Skeletal muscle cell (primary cell): ENCODE measurements at regions not wholly inside any gene's neighbourhood (a gene's known extent, or its start where the extent isn't known, plus 50 kb on each side); places are given as distances from the start of the nearest gene placed in this dataset.

ENCODE experiments used
- DNase-seq: peaks from one replicate; pipeline ENCODE4 v3.0.0-alpha.2; 2010; ENCODE audit warnings: low read depth
- H3K4me3 ChIP-seq: 2 replicates; pipeline ENCODE4 v1.5.1; 2011; ENCODE audit warnings: low read depth, mild to moderate bottlenecking, control low read depth, low read length, moderate library complexity

DNA sequence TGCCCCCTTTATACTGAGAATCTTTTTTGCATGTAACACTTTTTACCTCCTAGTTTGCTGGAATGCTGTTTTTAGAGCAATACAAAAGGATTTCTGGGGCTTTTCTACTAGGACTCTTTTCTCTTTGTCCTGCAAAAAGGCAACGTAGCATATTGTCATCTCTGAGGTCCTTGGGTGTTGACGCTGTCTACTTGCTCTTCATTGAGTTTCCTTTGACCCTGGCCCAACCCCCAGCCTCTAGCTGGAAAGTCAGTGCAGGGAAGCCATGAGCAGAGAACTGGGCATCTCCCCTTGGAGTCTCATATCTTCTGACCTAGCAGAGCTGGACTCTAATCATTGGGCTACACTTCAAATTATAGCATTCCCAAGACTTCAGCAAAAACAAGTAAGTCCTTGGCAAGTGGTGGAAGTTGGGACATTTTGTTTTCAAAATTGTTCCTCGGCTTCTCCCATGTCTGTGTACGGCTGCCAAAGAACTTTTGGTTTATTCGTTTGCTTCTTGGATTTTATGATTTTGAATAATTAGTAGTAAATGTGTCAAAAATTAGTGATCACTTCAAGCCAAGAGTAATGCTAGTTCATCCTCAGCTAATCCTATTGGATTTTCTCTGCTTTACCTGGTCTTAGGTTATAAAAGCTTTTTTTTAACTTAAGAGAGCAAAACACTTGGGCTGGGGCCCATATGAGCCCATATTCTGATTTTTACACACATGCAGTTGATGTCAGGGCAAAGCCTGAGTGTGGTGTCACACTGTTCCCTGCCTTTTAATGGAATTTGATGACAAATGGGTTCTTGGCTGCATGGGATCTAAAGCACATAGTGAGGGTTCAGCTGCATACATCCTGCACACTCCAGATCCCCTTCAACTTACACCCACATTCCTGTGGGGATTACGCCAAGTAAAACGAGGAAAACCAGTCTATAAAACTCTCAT is 419.5 kb upstream of the C2CD4B start:
- DNase-seq, result no peak
- no peak overlapping the region for H3K4me3 ChIP-seq

DNA sequence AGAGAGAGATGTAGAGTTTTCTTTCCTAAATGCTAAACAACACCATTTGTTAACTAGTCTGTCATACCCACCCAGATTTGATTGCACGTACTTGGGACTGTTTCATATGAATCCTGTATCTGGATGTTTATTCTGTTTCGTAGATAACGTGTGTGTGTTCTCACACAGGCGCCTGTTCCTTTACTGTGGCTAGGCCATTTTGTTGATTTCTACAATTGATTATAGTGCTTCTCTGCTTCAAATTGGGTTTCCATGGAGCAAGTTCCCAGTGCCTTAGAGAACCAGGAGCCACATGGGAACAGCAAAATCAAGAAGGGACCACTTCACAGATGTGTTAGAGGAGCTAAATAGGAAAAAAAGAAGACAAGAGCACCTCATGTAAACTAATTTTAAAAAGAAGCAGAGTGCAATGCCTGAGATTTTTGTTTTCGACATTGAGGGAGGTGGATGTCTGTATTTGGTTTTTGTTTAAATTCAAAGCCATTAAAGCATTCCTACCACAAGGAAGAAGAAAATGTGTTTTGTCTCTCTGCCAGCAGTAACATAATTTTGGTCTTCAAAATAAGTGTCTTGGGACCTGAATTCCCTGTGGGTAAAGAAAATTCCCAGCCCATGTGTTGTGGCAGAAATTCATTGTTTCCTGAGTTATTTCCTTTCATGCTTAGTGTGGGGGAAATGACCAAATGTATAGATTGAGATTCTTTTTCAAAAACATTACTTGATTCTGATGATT is 424.0 kb upstream of the C2CD4B start:
- no peak overlapping the region for H3K4me3 ChIP-seq
- no peak for DNase-seq

DNA sequence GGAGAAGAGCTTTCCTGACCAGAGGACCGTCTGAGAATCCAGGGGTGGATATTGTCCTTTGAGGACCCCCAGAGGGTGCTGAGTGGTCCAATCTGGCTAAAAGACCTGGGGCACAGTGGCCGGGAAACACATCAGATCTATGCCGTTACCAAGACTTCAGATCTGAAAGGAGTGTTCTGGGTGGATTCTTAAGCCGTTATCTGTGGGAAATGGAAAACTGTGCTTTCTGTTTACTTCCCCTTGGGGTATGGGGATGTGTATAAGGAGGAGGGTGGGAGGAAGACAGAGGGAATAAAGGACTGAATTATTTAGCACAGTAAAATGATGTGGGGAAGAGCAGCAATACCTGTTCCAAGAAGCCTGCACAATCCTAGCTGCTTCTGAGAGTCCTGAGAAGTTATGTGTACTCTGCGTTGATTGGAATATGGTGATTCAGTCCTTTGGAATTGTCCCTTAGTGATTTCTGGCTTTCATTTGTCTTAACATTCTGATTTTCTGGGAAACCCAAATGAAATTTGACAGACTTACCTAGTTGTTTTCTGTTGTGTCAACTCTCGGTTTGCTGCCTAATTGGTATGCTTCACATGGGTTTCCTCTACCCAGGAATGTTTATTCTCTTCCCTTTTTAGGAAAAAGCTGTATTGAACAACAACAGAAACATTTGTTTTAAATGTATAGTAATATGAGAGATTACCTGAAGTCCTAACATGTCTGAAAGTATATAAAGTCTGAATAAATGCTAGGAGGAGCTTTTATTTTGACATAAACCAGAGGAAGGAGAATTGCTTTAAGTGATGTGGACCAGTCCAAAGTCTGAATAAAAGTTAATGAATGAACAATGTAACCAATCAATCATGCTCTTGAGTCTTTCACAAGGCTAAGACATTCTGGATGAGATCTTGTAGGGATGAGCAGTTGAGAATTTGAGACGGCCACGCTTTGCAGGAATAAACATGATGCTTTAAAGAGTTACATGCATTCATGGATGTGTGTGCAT is 427.1 kb upstream of the C2CD4B start:
- H3K4me3 ChIP-seq, result no peak overlapping the region
- no peak for DNase-seq

DNA sequence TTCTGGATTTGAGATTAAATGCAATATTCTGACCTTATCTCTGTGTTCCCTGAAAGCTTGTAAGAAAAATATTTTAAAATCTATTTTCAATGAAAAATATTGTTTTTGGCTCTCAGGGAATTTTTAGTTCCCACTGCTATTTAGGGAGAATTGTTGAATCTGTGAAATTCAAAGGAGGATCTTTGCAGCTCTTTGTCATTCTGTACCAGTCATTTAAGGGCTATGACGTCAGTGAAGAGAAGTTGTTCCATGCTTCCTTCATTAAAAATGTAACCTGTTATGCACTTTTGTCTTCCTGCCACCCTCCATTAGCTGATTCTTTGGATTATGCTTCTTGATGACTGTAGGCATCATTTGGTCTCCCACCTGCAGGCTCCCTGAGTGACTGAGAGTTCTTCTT is 427.8 kb upstream of the C2CD4B start:
- no peak for DNase-seq

DNA sequence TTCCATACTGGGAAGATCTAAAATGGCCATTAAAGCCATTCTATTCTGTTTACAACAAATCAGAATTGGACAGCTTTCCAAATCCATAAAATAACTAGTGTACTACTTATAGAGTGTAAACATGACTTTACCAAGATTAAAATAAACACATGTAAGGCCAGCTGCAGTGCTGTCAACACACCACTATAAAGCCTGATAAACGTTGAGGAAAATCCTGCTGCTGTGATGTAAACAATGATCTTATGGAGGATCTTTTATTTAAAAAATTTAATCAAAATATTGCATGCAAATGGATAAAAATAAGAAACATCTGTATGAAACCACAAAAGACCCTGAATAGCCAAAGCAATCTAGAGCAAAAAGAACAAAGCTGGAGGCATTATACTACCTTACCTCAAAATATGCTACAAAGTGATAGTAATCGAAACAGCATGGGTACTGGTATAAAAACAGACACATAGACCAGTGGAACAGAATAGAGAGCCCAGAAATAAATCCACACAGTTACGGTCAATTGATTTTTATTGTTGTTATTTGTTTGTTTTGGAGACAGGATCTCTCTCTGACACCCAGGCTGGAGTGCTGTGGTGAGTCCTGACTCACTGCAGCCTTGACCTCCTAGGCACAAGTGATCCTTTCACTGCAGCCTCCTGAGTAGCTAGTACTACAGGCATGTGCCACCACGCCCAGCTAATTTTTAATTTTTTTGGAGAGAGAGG is 428.8 kb upstream of the C2CD4B start:
- H3K4me3 ChIP-seq, result no peak overlapping the region
- no peak for DNase-seq

More for the DNA sequence above, 427.8 kb upstream of the C2CD4B start:
- H3K4me3 ChIP-seq, result no peak overlapping the region

DNA sequence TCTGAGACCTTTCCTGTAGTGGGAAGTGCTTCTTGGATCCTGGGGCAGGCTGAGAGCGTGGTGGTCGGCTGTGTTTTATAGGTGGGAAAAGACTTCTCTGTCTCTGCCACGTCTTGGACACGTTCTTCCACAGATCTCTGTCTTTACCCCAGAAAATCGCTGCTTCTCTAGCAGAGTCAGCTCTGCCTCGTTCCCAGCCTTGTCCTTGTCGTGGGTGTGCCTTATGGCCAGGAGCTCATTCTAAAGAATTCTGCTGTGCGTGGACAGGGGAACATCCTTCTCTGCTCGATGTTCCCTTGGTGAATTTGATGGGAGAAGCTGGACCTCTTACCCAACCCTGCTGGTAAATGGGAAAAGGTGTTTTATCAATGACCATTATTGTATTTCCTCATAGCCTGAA is 433.1 kb upstream of the C2CD4B start:
- DNase-seq, result no peak
- no peak overlapping the region for H3K4me3 ChIP-seq

DNA sequence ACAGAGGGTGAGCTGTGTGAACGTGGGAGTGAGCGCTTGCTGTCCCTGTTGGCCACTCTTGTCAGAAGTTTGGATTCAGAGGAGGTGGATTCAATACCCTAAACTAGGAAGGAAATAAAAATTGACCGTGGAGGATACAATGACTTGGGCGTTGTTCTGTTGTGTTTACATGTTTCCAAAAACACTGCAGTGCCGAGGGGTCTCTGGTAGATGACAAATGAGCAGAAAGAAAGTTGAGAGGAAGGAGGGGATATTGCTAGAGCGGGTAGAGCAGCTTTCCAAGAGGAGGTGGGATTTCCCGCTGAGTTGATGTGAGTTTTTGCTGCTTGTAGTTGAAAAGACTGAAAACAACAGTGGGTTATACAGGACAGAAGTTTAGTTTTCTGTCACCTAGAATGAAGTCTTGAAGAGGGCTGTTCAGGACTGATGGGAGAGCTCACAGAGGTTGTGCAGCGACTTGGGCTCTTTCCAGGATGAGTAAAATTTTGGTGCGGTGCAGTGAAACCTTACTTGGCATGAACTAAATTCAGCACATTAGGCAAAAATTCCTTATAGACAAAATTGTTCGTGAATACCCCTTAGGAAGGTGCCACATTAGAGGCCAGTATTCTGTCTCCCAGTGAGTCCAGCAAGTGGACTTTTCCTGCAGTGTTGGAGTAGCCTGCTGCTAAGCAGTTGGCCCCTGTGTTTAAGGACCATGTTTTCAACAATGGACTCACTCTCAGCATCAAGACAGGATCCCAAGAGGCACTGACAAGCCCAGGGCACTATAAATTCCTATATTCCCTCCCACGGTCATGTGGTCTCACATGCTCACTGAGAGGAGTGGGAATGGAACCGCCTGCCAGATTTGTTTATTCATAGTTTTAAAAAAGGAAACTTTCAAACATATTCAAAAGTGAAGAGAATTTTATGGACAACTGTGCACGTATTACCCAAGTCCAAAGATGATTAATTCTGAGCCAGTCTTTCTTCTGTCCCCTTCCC is 435.0 kb upstream of the C2CD4B start:
- no peak for DNase-seq
- H3K4me3 ChIP-seq, result no peak overlapping the region

DNA sequence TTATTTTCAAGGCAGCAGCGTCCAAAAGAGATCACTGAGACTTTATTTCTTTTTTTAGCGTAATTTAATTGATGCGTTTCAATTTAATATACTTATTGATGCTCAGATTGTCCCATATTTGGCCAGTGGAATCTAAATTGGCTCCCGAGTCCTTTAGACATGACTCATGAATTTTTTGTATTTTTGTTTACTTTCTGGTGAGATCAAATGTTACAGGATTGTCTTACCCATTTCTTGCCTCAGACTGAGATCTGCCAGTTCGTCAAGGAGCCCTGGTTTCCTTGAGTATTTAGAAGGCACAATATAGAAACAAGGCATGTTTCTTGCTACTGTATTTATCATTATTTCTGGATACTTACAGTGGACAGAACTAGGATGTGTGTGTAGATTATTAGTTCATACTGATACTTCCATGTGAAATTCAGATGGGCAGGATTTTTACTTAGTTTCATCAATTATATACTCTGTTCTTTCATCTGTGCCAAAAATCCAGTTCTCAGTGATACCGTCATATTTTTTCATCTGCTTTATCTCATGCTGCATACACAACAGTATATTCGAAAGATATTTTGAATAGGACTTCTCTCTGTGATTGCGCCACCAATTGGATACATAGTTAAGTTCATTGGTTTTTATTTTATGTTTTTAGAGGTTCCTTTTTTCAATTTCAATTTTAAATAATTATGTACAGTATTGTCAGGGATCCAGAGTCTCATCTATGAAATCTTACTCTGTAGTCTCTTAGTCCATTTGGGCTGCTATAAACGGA is 436.9 kb upstream of the C2CD4B start:
- DNase-seq, result no peak
- H3K4me3 ChIP-seq, result no peak overlapping the region

DNA sequence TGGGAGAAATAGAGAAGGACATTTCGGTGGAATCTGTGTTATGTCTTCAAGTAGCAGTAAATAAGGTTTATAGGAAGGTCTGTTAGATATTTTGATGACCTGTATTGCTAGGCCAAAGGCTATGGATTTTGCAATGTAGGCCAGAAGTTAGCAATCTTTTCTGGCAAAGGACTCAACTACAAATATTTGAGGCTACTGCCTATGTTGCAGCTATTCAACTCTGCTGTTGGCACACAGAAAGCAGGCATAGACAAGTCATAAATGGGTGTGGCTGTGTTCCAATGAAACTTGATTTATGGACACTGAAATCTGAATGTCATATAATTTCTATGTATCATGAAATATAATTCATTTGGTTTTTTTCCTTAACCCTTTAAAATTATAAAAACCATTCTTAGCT is 438.7 kb upstream of the C2CD4B start:
- no peak for DNase-seq
- H3K4me3 ChIP-seq, result no peak overlapping the region

DNA sequence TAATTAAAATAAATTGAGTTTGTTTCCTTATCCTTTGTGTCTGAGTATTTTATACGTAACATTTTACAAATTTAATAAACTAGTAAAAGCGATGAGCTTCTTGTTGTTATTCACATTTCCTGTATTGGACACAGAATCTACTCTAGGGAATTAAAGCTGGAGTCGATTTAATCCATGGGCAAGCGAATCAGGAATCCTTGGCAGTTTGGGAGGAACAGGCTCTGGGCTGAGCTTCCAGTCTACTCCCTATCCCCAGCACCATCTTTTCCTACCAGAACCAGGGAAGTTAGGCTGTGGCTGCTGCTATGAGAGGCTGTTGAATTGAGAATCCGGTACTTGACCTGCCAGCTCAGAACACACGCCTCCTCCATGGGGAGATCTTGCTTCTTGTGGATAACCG is 437.3 kb upstream of the TPM1 start:
- no peak overlapping the region for H3K4me3 ChIP-seq
- DNase-seq, result no peak

DNA sequence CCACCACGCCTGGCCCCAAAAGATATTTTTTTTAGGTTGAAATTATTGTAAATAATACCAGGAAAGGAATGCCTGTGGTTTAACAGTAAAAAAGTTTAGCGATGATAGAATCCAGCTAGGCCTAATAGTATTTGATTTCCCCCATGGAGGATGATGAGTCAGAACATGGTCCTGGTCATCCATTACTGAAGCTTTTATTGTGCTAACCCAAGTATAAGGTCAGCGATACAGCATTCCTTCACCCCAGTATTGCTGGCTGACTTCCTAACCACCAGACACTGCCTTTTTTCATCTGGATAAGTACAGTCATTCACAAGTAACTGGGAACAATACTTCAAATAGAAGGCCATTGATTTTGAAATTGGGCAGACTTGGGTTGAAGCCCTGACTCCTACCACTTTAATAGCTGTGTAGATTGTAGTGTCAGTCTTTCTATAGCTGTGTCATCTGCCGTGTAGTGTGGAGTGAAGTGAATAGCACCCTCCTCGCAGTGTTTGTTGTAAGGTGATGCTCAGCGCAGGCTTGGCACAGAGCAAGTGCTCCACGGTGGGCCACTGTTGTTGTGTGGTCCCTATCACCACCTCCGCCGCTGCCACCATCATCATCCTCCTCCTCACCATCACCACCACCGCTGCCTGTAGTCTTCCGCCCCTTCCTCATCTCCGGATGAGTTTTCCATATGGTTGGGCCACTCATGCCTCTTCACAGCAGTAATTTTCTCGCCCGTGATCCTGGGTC is 436.0 kb upstream of the TPM1 start:
- no peak overlapping the region for H3K4me3 ChIP-seq
- peak; percentile 98 for DNase-seq

DNA sequence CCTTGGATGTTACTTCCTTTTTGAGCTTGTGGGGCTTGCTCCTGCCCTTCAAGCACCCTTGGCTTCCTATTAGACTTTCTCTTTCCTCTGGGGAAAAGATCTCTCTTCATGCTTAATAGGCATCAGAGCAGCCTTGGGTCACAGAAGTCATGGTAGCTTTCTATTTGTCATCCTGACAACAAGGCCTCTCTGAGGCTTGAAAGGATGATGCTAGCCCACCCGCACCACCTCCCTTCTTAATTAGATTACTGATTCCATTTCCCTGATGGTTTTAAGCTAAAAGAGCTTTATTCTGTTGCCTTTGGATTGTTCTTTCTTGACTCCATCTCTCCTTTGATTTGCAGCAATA is 435.5 kb upstream of the TPM1 start:
- no peak for DNase-seq
- H3K4me3 ChIP-seq, result no peak overlapping the region

DNA sequence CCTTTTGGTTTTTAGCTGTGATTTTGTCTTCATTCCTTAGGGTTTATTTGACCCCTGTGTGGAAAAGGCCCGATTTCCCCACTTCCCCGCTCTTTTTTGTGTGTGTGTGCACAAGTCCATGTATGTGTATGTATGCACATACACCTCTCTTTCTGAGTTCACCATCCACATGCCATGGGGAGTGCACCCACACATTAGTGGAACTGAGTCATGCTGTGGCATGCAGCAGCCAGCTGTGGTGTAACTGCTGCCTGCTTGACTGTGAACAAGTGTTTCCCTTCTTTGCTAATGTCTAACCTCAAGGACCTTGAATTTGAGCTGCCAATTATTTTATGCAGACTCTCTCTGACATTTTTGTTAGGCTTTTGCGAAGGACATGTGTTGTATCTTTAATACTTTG is 434.9 kb upstream of the TPM1 start:
- no peak for DNase-seq

DNA sequence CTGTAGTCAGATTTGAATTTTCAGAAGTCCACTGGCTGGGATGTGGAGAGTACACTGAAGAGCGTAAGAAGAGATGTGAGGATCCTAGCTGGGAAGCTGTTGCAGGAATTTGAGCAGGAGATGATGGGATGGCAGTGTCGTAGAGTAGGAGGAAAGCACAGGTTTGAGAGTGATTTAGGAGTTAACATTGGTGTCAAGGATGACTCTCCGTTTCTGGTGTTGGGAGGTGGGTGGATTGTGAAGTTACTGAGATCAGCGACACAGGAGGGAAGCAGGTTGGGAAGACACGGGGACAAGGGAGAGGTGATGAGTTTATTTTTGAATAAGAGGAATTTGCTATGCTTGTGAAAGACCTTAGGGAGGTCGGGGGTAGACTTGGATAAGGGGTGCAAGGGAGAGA is 434.2 kb upstream of the TPM1 start:
- H3K4me3 ChIP-seq, result no peak overlapping the region
- DNase-seq, result no peak

More for the DNA sequence above, 434.9 kb upstream of the TPM1 start:
- no peak overlapping the region for H3K4me3 ChIP-seq

DNA sequence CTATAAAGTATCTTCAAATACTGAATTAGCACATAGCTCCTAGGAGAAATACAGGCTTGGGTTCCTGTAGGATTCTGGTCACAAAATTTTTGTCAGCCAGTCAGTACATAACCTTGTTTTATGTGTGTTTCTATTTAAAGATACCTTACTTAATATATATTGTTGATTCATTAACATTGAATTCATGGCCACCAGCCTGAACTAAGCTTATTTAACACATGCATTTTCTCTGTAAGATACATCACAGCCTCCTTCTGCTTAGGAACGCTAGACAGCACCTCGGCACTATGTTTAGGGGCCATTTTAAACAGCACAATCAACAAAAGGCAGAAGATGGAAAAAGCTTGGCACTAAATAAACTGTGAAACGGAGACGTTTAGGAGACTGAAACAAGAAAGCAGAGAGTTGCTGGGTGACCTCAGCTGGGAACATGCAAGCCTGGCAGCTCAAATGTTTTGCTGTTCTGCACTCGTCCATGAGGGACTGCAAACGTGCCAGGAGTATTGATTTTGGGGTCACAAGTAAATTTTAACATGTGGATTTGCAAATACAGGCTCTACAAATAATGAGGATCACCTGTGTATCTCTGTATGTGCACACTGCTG is 432.2 kb upstream of the TPM1 start:
- H3K4me3 ChIP-seq, result no peak overlapping the region
- DNase-seq, result no peak

DNA sequence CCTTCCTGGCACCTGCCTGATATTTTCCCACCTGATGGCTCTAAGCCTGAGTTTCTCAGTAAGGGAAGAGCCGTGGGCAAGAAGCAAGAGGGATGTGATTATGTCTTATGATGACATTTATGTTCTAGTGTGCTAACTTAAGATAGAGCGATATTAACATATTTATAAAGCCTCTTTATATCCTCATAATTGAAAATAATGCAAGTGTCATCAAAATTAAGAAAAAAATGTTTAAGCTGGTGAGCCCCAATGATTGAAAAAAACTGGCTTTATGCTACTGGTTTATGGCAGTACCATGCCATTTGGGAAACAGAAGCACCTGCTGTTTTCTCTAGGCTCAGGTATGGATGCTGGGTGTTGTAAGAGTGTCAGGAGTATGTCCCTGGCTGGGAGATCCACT is 431.5 kb upstream of the TPM1 start:
- no peak for DNase-seq
- H3K4me3 ChIP-seq, result no peak overlapping the region
